ENCODE measurements at regions not wholly inside any gene's neighbourhood (a gene's known extent, or its start where the extent isn't known, plus 50 kb on each side); places are given as distances from the start of the nearest gene placed in this dataset.
"Not testable (repeated sequence)": the region's sequence is repeated elsewhere in the genome, so short reads cannot be mapped to it uniquely, and the experiment has no call there.

- H3K4me1 ChIP-seq (ENCODE audit: control insufficient read depth in 3 of 3, insufficient read depth in 3 of 3, low read length in 3 of 3): no peaks in the 10 kb centered on the region
- H3K36me3 ChIP-seq (ENCODE audit: control insufficient read depth in 3 of 3, insufficient read depth in 3 of 3, low read length in 3 of 3): no peaks in the 10 kb centered on the region
- H3K9me3 ChIP-seq (ENCODE audit: control insufficient read depth in 3 of 3, low read length in 3 of 3): no peaks in the 10 kb centered on the region
- no peaks in the 10 kb centered on the region for H3K27me3 ChIP-seq (ENCODE audit: control insufficient read depth in 3 of 3, insufficient read depth in 3 of 3, low read length in 3 of 3)
- H3K9ac ChIP-seq (ENCODE audit: low read depth in 1 of 3, low read length in 3 of 3): no peak overlapping the region
- H3K27ac ChIP-seq (ENCODE audit: low read depth, low read length): no peak overlapping the region
- no peak overlapping the region for H3K4me3 ChIP-seq (ENCODE audit: low read length in 3 of 3)
Observed at GRCh38 chr7:53470336-53470970, 435.0 kb downstream of the POM121L12 start.

- no peak overlapping the region for H3K9ac ChIP-seq (ENCODE audit: low read depth in 1 of 3, low read length in 3 of 3)
- no peak overlapping the region for H3K4me3 ChIP-seq (ENCODE audit: low read length in 3 of 3)
- H3K9me3 ChIP-seq (ENCODE audit: control insufficient read depth in 3 of 3, low read length in 3 of 3): no peaks in the 10 kb centered on the region
- H3K36me3 ChIP-seq (ENCODE audit: control insufficient read depth in 3 of 3, insufficient read depth in 3 of 3, low read length in 3 of 3): no peaks in the 10 kb centered on the region
- H3K4me1 ChIP-seq (ENCODE audit: control insufficient read depth in 3 of 3, insufficient read depth in 3 of 3, low read length in 3 of 3): no peaks in the 10 kb centered on the region
- H3K27ac ChIP-seq (ENCODE audit: low read depth, low read length): no peak overlapping the region
- no peaks in the 10 kb centered on the region for H3K27me3 ChIP-seq (ENCODE audit: control insufficient read depth in 3 of 3, insufficient read depth in 3 of 3, low read length in 3 of 3)
Observed at GRCh38 chr7:53473371-53473770, 437.9 kb downstream of the POM121L12 start.

GRCh38 chr7:53475776-53476175 is 440.3 kb downstream of the POM121L12 start:
- no peak overlapping the region for H3K4me3 ChIP-seq (ENCODE audit: low read length in 3 of 3)
- H3K9ac ChIP-seq (ENCODE audit: low read depth in 1 of 3, low read length in 3 of 3): no peak overlapping the region
- H3K36me3 ChIP-seq (ENCODE audit: control insufficient read depth in 3 of 3, insufficient read depth in 3 of 3, low read length in 3 of 3): no peaks in the 10 kb centered on the region
- no peak overlapping the region for H3K27ac ChIP-seq (ENCODE audit: low read depth, low read length)
- H3K27me3 ChIP-seq (ENCODE audit: control insufficient read depth in 3 of 3, insufficient read depth in 3 of 3, low read length in 3 of 3): no peaks in the 10 kb centered on the region
- H3K9me3 ChIP-seq (ENCODE audit: control insufficient read depth in 3 of 3, low read length in 3 of 3): no peaks in the 10 kb centered on the region
- no peaks in the 10 kb centered on the region for H3K4me1 ChIP-seq (ENCODE audit: control insufficient read depth in 3 of 3, insufficient read depth in 3 of 3, low read length in 3 of 3)

GRCh38 chr7:53476566-53476965 is 441.1 kb downstream of the POM121L12 start:
- no peaks in the 10 kb centered on the region for H3K4me1 ChIP-seq (ENCODE audit: control insufficient read depth in 3 of 3, insufficient read depth in 3 of 3, low read length in 3 of 3)

GRCh38 chr7:53485354-53485753 is 449.9 kb downstream of the POM121L12 start:
- Histone ChIP-seq H3K4me1 (ENCODE audit: control insufficient read depth in 3 of 3, insufficient read depth in 3 of 3, low read length in 3 of 3) (no peaks in the 10 kb centered on the region), H3K27ac (ENCODE audit: low read depth, low read length) (no peak overlapping the region), H3K36me3 (ENCODE audit: control insufficient read depth in 3 of 3, insufficient read depth in 3 of 3, low read length in 3 of 3) (no peaks in the 10 kb centered on the region), H3K27me3 (ENCODE audit: control insufficient read depth in 3 of 3, insufficient read depth in 3 of 3, low read length in 3 of 3) (no peaks in the 10 kb centered on the region), H3K4me3 (ENCODE audit: low read length in 3 of 3) (no peak overlapping the region), H3K9ac (ENCODE audit: low read depth in 1 of 3, low read length in 3 of 3) (no peak overlapping the region), H3K9me3 (ENCODE audit: control insufficient read depth in 3 of 3, low read length in 3 of 3) (peaks cover 0 to 2% (median 0%) of the 10 kb centered on the region in 3 donors)

More at GRCh38 chr7:53476566-53476965, 441.1 kb downstream of the POM121L12 start:
- H3K27me3 ChIP-seq (ENCODE audit: control insufficient read depth in 3 of 3, insufficient read depth in 3 of 3, low read length in 3 of 3): no peaks in the 10 kb centered on the region
- no peak overlapping the region for H3K4me3 ChIP-seq (ENCODE audit: low read length in 3 of 3)
- no peak overlapping the region for H3K27ac ChIP-seq (ENCODE audit: low read depth, low read length)
- H3K36me3 ChIP-seq (ENCODE audit: control insufficient read depth in 3 of 3, insufficient read depth in 3 of 3, low read length in 3 of 3): no peaks in the 10 kb centered on the region
- H3K9ac ChIP-seq (ENCODE audit: low read depth in 1 of 3, low read length in 3 of 3): no peak overlapping the region
- H3K9me3 ChIP-seq (ENCODE audit: control insufficient read depth in 3 of 3, low read length in 3 of 3): no peaks in the 10 kb centered on the region

- H3K27ac ChIP-seq (ENCODE audit: low read depth, low read length): no peak overlapping the region
- no peaks in the 10 kb centered on the region for H3K36me3 ChIP-seq (ENCODE audit: control insufficient read depth in 3 of 3, insufficient read depth in 3 of 3, low read length in 3 of 3)
- H3K4me3 ChIP-seq (ENCODE audit: low read length in 3 of 3): no peak overlapping the region
- H3K9ac ChIP-seq (ENCODE audit: low read depth in 1 of 3, low read length in 3 of 3): no peak overlapping the region
- no peaks in the 10 kb centered on the region for H3K27me3 ChIP-seq (ENCODE audit: control insufficient read depth in 3 of 3, insufficient read depth in 3 of 3, low read length in 3 of 3)
- no peaks in the 10 kb centered on the region for H3K9me3 ChIP-seq (ENCODE audit: control insufficient read depth in 3 of 3, low read length in 3 of 3)
- no peaks in the 10 kb centered on the region for H3K4me1 ChIP-seq (ENCODE audit: control insufficient read depth in 3 of 3, insufficient read depth in 3 of 3, low read length in 3 of 3)
Observed at GRCh38 chr7:53491051-53491450, 455.6 kb downstream of the POM121L12 start.

- H3K36me3 ChIP-seq (ENCODE audit: control insufficient read depth in 3 of 3, insufficient read depth in 3 of 3, low read length in 3 of 3); H3K9ac ChIP-seq (ENCODE audit: low read depth in 1 of 3, low read length in 3 of 3); H3K27ac ChIP-seq (ENCODE audit: low read depth, low read length); H3K9me3 ChIP-seq (ENCODE audit: control insufficient read depth in 3 of 3, low read length in 3 of 3); H3K27me3 ChIP-seq (ENCODE audit: control insufficient read depth in 3 of 3, insufficient read depth in 3 of 3, low read length in 3 of 3); H3K4me3 ChIP-seq (ENCODE audit: low read length in 3 of 3); H3K4me1 ChIP-seq (ENCODE audit: control insufficient read depth in 3 of 3, insufficient read depth in 3 of 3, low read length in 3 of 3): not testable (repeated sequence)
Observed at GRCh38 chr7:53495181-53495580, 459.7 kb downstream of the POM121L12 start.

- H3K27ac ChIP-seq (ENCODE audit: low read depth, low read length): no peak overlapping the region
- no peaks in the 10 kb centered on the region for H3K4me1 ChIP-seq (ENCODE audit: control insufficient read depth in 3 of 3, insufficient read depth in 3 of 3, low read length in 3 of 3)
- no peaks in the 10 kb centered on the region for H3K36me3 ChIP-seq (ENCODE audit: control insufficient read depth in 3 of 3, insufficient read depth in 3 of 3, low read length in 3 of 3)
- H3K9ac ChIP-seq (ENCODE audit: low read depth in 1 of 3, low read length in 3 of 3): no peak overlapping the region
- H3K4me3 ChIP-seq (ENCODE audit: low read length in 3 of 3): no peak overlapping the region
- no peaks in the 10 kb centered on the region for H3K9me3 ChIP-seq (ENCODE audit: control insufficient read depth in 3 of 3, low read length in 3 of 3)
- H3K27me3 ChIP-seq (ENCODE audit: control insufficient read depth in 3 of 3, insufficient read depth in 3 of 3, low read length in 3 of 3): no peaks in the 10 kb centered on the region
Observed at GRCh38 chr7:53500076-53500475, 464.6 kb downstream of the POM121L12 start.

- Histone ChIP-seq H3K27me3 (ENCODE audit: control insufficient read depth in 3 of 3, insufficient read depth in 3 of 3, low read length in 3 of 3) (no peaks in the 10 kb centered on the region), H3K4me1 (ENCODE audit: control insufficient read depth in 3 of 3, insufficient read depth in 3 of 3, low read length in 3 of 3) (no peaks in the 10 kb centered on the region), H3K27ac (ENCODE audit: low read depth, low read length) (no peak overlapping the region), H3K4me3 (ENCODE audit: low read length in 3 of 3) (no peak overlapping the region), H3K9me3 (ENCODE audit: control insufficient read depth in 3 of 3, low read length in 3 of 3) (no peaks in the 10 kb centered on the region), H3K9ac (ENCODE audit: low read depth in 1 of 3, low read length in 3 of 3) (no peak overlapping the region), H3K36me3 (ENCODE audit: control insufficient read depth in 3 of 3, insufficient read depth in 3 of 3, low read length in 3 of 3) (no peaks in the 10 kb centered on the region)
Observed at GRCh38 chr7:53504914-53505313, 469.5 kb downstream of the POM121L12 start.

- no peak overlapping the region for H3K4me3 ChIP-seq (ENCODE audit: low read length in 3 of 3)
- no peaks in the 10 kb centered on the region for H3K4me1 ChIP-seq (ENCODE audit: control insufficient read depth in 3 of 3, insufficient read depth in 3 of 3, low read length in 3 of 3)
- no peaks in the 10 kb centered on the region for H3K9me3 ChIP-seq (ENCODE audit: control insufficient read depth in 3 of 3, low read length in 3 of 3)
- H3K9ac ChIP-seq (ENCODE audit: low read depth in 1 of 3, low read length in 3 of 3): no peak overlapping the region
- H3K27ac ChIP-seq (ENCODE audit: low read depth, low read length): no peak overlapping the region
- H3K36me3 ChIP-seq (ENCODE audit: control insufficient read depth in 3 of 3, insufficient read depth in 3 of 3, low read length in 3 of 3): no peaks in the 10 kb centered on the region
- no peaks in the 10 kb centered on the region for H3K27me3 ChIP-seq (ENCODE audit: control insufficient read depth in 3 of 3, insufficient read depth in 3 of 3, low read length in 3 of 3)
Observed at GRCh38 chr7:53518319-53518718, 482.9 kb downstream of the POM121L12 start.
